GM18520 (cell line): ENCODE measurements at regions not wholly inside any gene's neighbourhood (a gene's known extent, or its start where the extent isn't known, plus 50 kb on each side); places are given as distances from the start of the nearest gene placed in this dataset.
A peak's percentile ranks its signal among the peaks of the same experiment; 100 is the strongest.

Experiments used
- ATAC-seq: cut with Tn5 transposase; IDR thresholded peaks from one replicate; pipeline ENCODE4 v1.9.1; 2021; ENCODE audit not compliant: unreplicated experiment

GRCh38 chr6:15882345-15882744 is 219.5 kb upstream of the DTNBP1 start:
- ATAC-seq = no peak

DNA sequence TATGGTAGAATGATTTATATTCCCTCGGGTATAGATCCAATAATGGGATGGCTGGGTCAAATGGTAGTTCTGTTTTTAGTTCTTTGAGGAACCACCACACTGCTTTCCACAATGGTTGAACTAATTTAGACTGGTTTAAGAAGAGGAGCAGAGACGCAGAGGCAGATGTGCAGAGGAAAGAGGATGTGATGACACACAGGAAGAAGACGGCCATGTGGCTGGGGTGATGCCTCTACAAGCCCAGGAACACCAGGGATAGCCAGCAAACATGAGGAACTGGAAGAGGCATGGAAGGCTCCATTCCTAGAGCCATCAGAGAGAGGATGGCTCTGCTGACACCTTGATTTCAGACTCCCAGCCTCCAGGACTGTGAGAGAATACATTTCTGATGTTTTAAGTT is 218.3 kb upstream of the DTNBP1 start:
- ATAC-seq = no peak

GRCh38 chr6:15880262-15880973 is 217.6 kb upstream of the DTNBP1 start:
- no peak for ATAC-seq

DNA sequence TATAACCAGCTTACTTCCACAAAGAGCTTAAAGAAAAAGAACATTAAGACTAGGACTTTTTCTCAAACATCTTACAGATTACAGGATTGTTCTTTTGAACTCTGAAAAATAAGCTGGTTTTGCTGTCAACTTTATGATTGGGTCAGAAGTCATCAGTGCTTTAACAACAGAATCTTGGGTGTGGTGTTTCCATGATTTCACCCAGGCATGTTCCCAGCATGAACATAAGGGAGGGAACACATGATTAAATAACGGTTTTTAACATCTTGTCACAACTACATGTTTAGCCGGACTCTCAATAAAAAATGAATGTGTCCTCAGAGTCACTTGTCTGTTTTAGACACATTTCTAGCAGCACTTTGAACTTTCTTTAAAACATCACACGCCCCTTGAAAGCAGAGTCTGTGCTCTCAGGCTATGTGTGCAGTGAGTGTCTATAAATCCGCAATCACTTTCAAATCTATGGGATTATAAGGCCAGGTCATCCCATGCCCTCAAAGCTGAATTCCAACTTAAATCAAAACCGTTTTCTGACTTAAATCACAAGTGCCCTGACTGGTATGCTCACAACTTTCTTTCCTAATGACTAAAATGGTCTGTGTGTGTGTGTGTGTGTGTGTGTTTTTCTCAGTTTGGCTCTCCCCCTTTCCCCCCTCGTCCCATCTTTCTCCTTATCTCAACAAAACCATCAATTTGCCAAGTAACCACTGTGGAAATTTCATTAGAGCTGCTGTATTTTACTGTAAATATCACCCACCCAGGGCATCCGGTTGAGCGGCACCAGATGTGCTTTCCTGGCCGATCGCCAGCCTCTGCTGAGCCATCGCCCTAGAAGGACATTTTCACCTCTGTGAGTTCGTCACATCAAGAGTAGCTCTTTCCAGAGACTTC is 216.8 kb upstream of the DTNBP1 start:
- ATAC-seq = peak; percentile 60

DNA sequence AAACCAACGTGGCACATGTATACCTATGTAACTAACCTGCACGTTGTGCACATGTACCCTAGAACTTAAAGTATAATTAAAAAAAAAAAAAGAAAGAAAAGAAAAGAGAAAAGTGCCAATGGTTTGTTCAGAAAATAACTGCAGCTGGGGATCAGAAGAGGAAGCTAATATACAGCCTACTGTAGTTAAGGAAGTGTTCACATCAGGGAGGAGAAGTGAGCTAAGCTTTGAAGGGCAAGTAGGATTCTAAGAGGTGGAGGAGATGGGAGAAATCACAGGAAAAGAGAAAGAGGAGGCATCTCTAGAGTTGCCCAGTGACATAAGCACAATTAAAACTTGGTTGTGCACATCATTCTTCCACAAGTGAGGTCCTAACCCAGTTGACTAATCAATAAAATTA is 214.4 kb upstream of the DTNBP1 start:
- ATAC-seq = no peak

DNA sequence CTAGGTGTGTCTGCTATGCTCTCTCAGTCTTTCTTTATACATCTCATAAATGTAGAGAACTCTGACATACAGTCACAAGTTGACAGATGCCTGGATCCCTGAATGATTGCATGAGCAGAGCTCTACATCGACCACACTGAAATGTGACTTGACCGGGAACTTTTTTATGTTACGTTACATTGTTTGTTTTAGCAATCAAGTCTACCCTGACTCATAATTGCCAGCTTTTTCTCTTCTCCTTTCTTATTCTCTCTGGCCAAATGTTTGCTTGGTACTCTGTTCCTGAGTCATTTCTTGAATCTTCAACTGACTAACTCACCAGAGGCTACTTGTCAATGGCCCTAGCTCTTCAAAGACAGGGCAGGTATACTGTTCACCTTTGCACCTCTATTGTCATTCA is 213.6 kb upstream of the DTNBP1 start:
- peak; percentile 66 for ATAC-seq

DNA sequence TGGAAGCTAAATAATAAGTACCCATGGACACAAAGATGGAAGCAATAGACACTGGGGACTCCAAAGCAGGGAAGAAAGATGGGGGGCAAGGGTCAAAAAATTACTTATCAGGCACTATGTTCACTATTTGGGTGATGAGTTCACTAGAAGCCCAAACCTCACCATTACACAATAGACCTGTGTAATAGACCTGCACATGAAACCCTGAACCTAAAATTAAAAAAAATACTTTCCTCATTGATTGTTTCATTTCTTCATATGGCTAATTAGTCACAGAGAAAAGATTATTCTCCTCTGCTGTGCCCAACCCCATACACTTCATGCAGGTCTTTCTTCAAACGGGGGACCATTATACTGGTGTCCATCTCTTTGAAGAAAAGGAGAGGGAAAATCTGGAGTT is 213.0 kb upstream of the DTNBP1 start:
- ATAC-seq = no peak

- ATAC-seq = no peak
Measured at GRCh38 chr6:15874821-15875220, 212.0 kb upstream of the DTNBP1 start.

DNA sequence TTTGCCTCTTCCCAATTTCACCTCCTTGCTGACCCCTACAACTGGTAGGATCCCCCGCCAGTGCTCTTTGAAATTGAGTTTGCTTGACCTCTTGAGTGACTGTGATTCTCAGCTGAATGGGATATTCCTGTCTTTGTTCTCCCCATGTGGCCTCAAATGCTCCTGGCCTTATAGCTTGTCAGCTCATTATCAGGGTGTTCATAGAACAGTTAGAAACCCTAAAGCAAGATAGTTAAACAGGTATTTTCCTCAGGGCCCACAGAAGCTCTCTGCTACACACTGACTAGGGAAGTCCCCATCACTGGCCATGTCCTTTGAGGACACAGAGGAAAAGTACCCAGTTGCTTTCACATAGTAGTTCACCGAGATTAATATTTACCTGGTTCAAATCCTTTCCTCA is 211.5 kb upstream of the DTNBP1 start:
- ATAC-seq = no peak

GRCh38 chr6:15872241-15873103 is 209.6 kb upstream of the DTNBP1 start:
- no peak for ATAC-seq

- no peak for ATAC-seq
Measured at GRCh38 chr6:15871276-15871675, 208.4 kb upstream of the DTNBP1 start.

DNA sequence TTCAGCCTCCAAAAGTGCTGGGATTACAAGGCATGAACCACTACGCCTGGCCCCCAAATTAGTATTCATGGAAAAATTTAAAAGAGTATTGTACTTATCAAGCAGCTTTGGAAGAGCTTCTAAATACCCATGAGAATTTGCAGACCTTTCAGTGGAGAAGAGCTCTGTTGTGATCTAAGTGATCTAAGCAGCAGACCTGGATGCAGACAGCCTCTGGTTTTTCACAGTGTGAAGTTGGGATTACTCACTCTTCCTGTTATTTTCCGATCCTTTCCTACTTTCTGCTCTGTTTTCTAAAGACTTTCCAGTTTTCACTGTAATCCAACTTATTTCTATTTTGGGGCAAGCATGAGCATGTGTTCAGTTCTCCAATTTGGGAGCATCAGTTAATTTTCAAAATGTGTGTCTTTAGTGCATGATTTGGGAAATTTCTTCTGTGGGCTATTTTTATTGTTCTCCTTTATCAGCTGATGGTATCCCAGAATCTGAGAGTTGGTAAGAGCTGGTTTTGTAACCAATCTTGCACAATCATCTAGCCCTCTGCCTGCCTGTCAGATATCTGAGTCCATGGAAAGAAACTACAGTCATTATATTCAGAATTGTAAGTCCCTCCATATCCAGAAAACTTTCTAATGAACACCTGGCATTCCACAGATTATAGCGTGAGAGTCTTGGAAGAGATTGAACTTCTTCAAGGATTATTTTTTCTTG is 207.7 kb upstream of the DTNBP1 start:
- no peak for ATAC-seq

- no peak for ATAC-seq
Measured at GRCh38 chr6:15864708-15865062, 201.9 kb upstream of the DTNBP1 start.

- ATAC-seq = no peak
Measured at GRCh38 chr6:15864038-15864707, 201.3 kb upstream of the DTNBP1 start.

DNA sequence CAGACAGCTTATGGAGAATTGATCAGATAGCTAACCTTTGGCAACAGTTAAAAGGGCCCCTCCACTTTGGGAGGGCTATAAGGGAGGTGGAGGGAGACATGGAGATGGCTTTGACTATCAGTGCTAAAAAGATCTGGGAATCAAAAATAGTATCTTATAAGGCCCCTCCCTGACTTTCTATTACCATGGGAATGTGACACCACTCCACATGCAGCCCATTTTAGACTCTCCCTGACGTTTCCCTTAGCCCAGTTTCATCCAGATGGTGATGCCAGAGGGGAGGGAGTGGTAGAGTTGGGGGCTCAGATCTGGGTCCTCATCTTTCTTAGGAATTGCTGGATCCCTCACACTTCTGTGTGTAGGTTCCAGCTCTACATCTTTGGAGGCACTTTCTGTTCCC is 200.0 kb upstream of the DTNBP1 start:
- ATAC-seq = no peak

DNA sequence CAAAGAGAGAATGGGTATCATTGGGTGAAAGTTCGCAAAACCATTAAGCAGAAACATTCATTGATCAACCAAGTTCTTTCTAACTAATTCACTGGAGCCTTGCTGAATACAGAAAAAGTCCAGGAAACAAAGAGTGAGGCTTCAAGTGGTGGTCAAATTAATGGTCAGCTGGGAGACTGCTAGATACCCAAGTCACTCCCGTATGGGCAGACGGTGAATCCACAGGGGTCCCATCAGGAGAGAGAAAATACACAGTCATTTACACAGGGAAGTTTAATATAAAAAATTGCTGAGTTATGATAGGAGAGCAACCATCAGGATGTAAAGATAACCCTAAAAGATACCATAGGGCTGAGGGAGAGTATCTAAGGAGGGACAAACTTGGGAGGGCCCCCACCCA is 198.7 kb upstream of the DTNBP1 start:
- no peak for ATAC-seq

GRCh38 chr6:15854826-15855710 is 192.2 kb upstream of the DTNBP1 start:
- ATAC-seq = no peak

- ATAC-seq = no peak
Measured at GRCh38 chr6:15854378-15854777, 191.6 kb upstream of the DTNBP1 start.

GRCh38 chr6:15853259-15853658 is 190.4 kb upstream of the DTNBP1 start:
- no peak for ATAC-seq
